BJ (cell line): ENCODE measurements at regions not wholly inside any gene's neighbourhood (a gene's known extent, or its start where the extent isn't known, plus 50 kb on each side); places are given as distances from the start of the nearest gene placed in this dataset.

Experiments
- CTCF ChIA-PET: fragments of 350-600 bp; formaldehyde crosslinking; extraction: SDS; loops from one replicate; lab custom pipeline; 2021; ENCODE audit warnings: antibody characterized with exemption, inconsistent platforms; lab: Yijun Ruan, JAX
- POLR2A ChIA-PET: fragments of 300-600 bp; sonication (Branson Sonifier 250); formaldehyde crosslinking; extraction: SDS; loops from one replicate; lab custom pipeline; 2021; ENCODE audit warnings: antibody characterized with exemption; lab: Charles Lee
- DNase-seq: peaks from one replicate; pipeline ENCODE4 v3.0.0-alpha.2; 2011; ENCODE audit warnings: low read depth
- H3K27me3 ChIP-seq: 2 replicates; pipeline ENCODE4 v1.6.0; 2011; ENCODE audit warnings: low read length; ENCODE audit not compliant: control insufficient read depth, insufficient read depth
- H3K36me3 ChIP-seq: 2 replicates; pipeline ENCODE4 v1.5.1; 2011; ENCODE audit warnings: low read length; ENCODE audit not compliant: control insufficient read depth, insufficient read depth
- H3K4me3 ChIP-seq: 2 replicates; pipeline ENCODE4 v1.5.1; 2011; ENCODE audit warnings: low read depth, mild to moderate bottlenecking, control low read depth, low read length
- CTCF ChIP-seq: IDR thresholded peaks from 2 replicates; pipeline ENCODE4 v1.5.1; 2011; ENCODE audit warnings: low read depth, mild to moderate bottlenecking, control low read depth, inconsistent platforms, low read length, moderate library complexity; ENCODE audit not compliant: insufficient read depth

- no peak for DNase-seq
- ChIA-PET POLR2A (no interaction called here), CTCF (no interaction called here)
- TF ChIP-seq CTCF = no peak
- no peaks in the 10 kb centered on the region for H3K36me3 ChIP-seq
- no peaks in the 10 kb centered on the region for H3K27me3 ChIP-seq
- H3K4me3 ChIP-seq = no peak overlapping the region
Observed at GRCh38 chr14:104425171-104425681, 154.3 kb upstream of the C14orf180 start.

DNA sequence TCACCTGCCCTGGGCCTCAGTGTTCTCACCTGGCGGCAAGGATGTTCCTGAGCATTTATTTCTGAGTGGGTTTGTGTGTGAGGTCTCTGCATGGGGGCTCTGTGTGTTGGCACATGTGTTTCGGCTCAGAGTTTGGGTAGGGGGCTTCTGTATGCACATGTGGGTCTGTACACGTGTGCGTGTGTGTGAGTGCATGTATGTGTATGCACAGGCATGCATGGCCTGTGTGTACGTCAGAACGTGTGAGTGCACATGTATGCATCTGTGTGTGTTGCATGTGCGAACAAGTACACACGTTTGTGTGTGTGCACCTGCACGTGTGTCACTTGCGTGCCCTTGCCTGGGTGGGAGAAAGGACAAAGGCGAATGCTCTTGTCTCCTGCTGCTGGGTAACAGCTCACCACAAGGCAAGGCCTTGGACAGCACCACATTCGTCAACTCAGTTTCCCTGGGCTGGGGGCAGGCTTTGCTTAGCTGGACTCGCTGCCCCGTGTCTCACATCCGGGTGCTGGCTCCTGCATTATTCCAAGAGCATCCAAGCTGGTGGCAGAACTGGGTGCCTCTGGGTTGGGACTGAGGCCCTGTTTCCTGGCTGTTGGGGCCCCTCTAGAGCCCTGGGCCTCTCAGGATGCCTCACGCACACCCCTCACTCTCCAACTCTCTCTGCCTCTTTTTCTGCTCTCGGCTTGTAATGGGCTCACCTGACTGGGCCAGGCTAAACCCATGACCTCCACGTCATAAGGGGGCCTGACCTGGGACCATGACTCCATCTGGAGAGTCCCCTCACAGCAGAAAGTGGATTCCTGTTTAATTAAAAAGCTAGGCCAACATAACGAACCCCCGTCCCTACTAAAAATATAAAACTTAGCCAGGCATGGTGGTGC lies 153.6 kb upstream of the C14orf180 start:
- CTCF ChIA-PET = no interaction called here

GRCh38 chr14:104427131-104427851 lies 152.3 kb upstream of the C14orf180 start:
- TF ChIP-seq CTCF = no peak
- DNase-seq = no peak
- Histone ChIP-seq H3K4me3 (no peak overlapping the region), H3K36me3 (no peaks in the 10 kb centered on the region), H3K27me3 (no peaks in the 10 kb centered on the region)
- POLR2A ChIA-PET = no interaction called here
- CTCF ChIA-PET = interaction anchor here (0.6 kb wide), 1 partner anchor 139 kb away, joined by 3 read pairs; no protein-coding TSS in a partner anchor

More for the DNA sequence above, 153.6 kb upstream of the C14orf180 start:
- Histone ChIP-seq H3K4me3 (no peak overlapping the region), H3K36me3 (no peaks in the 10 kb centered on the region), H3K27me3 (no peaks in the 10 kb centered on the region)
- POLR2A ChIA-PET = no interaction called here
- TF ChIP-seq CTCF = no peak
- DNase-seq = no peak

- H3K4me3 ChIP-seq = no peak overlapping the region
- ChIA-PET CTCF (no interaction called here), POLR2A (no interaction called here)
- DNase-seq = no peak
- no peaks in the 10 kb centered on the region for H3K27me3 ChIP-seq
- TF ChIP-seq CTCF = no peak
- H3K36me3 ChIP-seq = no peaks in the 10 kb centered on the region
Observed at GRCh38 chr14:104428333-104428851, 151.2 kb upstream of the C14orf180 start.

DNA sequence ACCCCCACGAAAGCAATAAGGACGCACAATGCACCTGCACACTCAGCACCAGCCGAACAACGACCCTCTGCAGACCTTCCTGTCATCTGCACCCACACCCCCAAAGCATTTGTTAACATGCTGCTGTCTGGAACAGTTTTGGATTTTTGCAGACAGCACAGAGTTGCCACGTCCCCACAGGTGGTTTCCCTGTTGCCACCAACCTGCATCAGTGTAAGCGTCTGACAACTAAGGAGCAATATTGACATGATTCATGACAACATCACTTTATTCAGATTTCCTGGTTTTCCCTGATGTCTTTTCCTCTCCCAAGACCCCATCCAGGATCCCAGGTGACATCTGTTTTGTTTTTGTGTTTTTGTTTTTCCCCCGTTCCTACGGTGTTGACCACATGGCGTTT lies 150.7 kb upstream of the C14orf180 start:
- H3K36me3 ChIP-seq = no peaks in the 10 kb centered on the region
- H3K4me3 ChIP-seq = no peak overlapping the region
- CTCF ChIA-PET = no interaction called here
- POLR2A ChIA-PET = no interaction called here
- no peak for DNase-seq
- H3K27me3 ChIP-seq = no peaks in the 10 kb centered on the region
- TF ChIP-seq CTCF = no peak
